ENCODE measurements at regions not wholly inside any gene's neighbourhood (a gene's known extent, or its start where the extent isn't known, plus 50 kb on each side); places are given as distances from the start of the nearest gene placed in this dataset.

GRCh38 chr10:59088912-59089573, 87.4 kb upstream of the PHYHIPL start:
- no peak overlapping the region for H3K4me2 ChIP-seq (ENCODE audit: low read depth, low read length)
- no peak overlapping the region for H4K5ac ChIP-seq (ENCODE audit: low read depth, low read length)
- DNase-seq = no peak
- H2BK20ac ChIP-seq (ENCODE audit: low read depth, low read length) = no peak overlapping the region
- H3K23ac ChIP-seq (ENCODE audit: low read depth, low read length) = no peak overlapping the region
- H3K4ac ChIP-seq (ENCODE audit: low read depth, low read length) = no peak overlapping the region
- H3K9me3 ChIP-seq (ENCODE audit: control insufficient read depth, insufficient read depth, low read length) = no peaks in the 10 kb centered on the region
- no peaks in the 10 kb centered on the region for H3K4me1 ChIP-seq (ENCODE audit: control insufficient read depth, insufficient read depth, low read length)
- H3K27me3 ChIP-seq (ENCODE audit: control insufficient read depth, insufficient read depth, low read length) = peaks cover 2% of the 10 kb centered on the region
- POLR2A ChIA-PET (ENCODE audit: unreplicated experiment) = interaction anchor here (0.6 kb wide), 1 partner anchor 148 kb away, joined by 9 read pairs; no protein-coding TSS in a partner anchor
- 85% methylated on average over 3 of the region's 11 CpGs; no CpG with 5 or more reads in 1 of the 2 experiments for WGBS, 2 experiments (ENCODE audit: extremely low coverage in 2 of 2, insufficient read length in 1 of 2)
- no peak overlapping the region for H3K56ac ChIP-seq (ENCODE audit: extremely low read depth, insufficient read depth, low read length)
- no peak overlapping the region for H3K4me3 ChIP-seq (ENCODE audit: insufficient read depth, low read depth, low read length)
- H3K9ac ChIP-seq (ENCODE audit: low read depth, low read length) = no peak overlapping the region
- no peak overlapping the region for H2AK5ac ChIP-seq (ENCODE audit: low read depth, low read length)
- in situ Hi-C loops (cut with MboI; ENCODE audit: low sequenced_read_pairs) = no loop called here
- dilution Hi-C loops (cut with HindIII; ENCODE audit: low sequenced_read_pairs, unreplicated experiment) = no loop called here
- H2BK5ac ChIP-seq (ENCODE audit: low read depth, low read length, poor library complexity, severe bottlenecking) = no peak overlapping the region
- no TSS peak for BruUV-seq (replicated peaks)
- CTCF ChIA-PET = interaction anchor here (0.7 kb wide), 1 partner anchor 17 kb away, joined by 7 read pairs; no protein-coding TSS in a partner anchor
- no peaks in the 10 kb centered on the region for H4K20me1 ChIP-seq (ENCODE audit: insufficient read depth, low read length)
- H2AFZ ChIP-seq (replicated peaks; ENCODE audit: low read length, poor library complexity) = no peak overlapping the region
- no peak for TF ChIP-seq RCOR1 (IDR thresholded peaks at IDR 0.05; ENCODE audit: insufficient replicate concordance, low read length)
- TF ChIP-seq MAFK (IDR thresholded peaks at IDR 0.05; ENCODE audit: low read depth, low read length) = peak; percentile 78
- no peak overlapping the region for H4K91ac ChIP-seq (ENCODE audit: insufficient read depth, low read depth, low read length)
- no peak for ATAC-seq (ENCODE audit: low read depth)
- no peaks in the 10 kb centered on the region for H3K79me1 ChIP-seq (ENCODE audit: low read depth in 1 of 2, low read length in 2 of 2)
- H2AK9ac ChIP-seq (replicated peaks; ENCODE audit: low read depth, low read length, poor library complexity) = no peak overlapping the region
- no peak overlapping the region for H2BK15ac ChIP-seq (ENCODE audit: low read depth, low read length)
- H3K14ac ChIP-seq (replicated peaks; ENCODE audit: low read depth, low read length) = no peak overlapping the region
- no peaks in the 10 kb centered on the region for H3K9me1 ChIP-seq (ENCODE audit: insufficient read depth, low read length)
- H3K36me3 ChIP-seq (ENCODE audit: control insufficient read depth, insufficient read depth, low read length) = no peaks in the 10 kb centered on the region
- H4K8ac ChIP-seq (ENCODE audit: low read depth in 2 of 2, low read length in 2 of 2) = no peak overlapping the region
- H2BK120ac ChIP-seq (ENCODE audit: low read depth, low read length) = no peak overlapping the region
- no peak overlapping the region for H3K27ac ChIP-seq (ENCODE audit: insufficient read depth, low read length)
- no peak overlapping the region for H3K18ac ChIP-seq (ENCODE audit: low read depth, low read length)
- intact Hi-C loops (cut with micrococcal nuclease) = no loop called here
